GM12873 (cell line): ENCODE measurements at regions not wholly inside any gene's neighbourhood (a gene's known extent, or its start where the extent isn't known, plus 50 kb on each side); places are given as distances from the start of the nearest gene placed in this dataset.

Source experiments
- CTCF ChIP-seq: IDR thresholded peaks from 2 replicates; pipeline ENCODE4 v1.5.1; 2012; ENCODE audit warnings: low read depth, mild to moderate bottlenecking, moderate library complexity, low read length, control low read depth; ENCODE audit not compliant: insufficient read depth; ENCODE audit errors: missing control alignments

DNA sequence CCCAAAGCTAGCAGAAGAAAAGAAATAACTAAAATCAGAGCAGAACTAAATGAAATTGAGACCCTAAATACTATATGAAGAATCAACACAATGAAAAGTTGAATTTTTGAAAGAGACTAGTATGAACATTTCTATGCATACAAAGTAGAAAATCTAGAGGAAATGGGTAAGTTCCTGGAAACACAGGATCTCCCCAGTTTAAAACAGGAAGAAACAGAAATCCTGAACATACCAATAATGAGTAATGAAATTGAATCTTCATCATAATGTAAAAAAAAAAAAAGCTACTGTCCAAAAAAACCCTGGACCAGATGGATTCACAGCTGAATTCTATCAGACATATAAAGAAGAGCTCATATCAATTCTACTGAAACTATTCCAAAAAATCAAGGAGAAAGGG is 233.5 kb downstream of the PLPP3 start:
- TF ChIP-seq CTCF = no peak

- no peak for TF ChIP-seq CTCF
These were observed 238.4 kb downstream of the PLPP3 start for GRCh38 chr1:56340977-56341376.

DNA sequence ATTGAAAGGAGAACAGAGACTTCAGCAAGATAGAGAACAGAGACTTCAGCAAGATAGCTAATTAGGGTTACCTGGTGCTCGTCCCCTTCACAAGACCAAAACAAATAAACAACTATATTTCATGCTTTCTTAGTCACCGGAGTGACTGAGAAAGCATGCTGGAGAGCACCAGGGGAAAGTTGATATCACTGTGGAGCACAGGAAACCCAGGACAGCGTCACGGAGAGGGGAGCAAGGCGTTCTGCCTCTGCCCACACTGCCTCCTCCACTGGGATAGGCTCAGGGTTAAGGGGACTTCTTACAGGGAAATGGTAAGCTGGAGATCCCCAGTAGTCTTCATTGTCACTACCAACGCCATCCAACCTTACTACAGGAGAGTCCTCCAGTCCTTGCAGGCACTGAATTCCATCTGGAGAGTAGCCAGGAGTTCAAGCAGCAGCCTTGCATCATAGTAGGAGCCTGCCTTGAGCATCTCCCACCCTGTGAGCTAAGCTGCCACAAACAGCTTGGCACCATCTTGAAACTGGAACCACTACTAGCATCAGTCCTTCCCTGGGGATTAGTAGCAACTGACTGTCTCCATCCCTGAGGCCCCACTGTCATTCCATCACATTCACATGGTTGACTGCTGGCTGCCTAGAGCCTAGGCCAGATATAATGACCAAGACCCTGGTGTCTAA is 239.4 kb downstream of the PLPP3 start:
- TF ChIP-seq CTCF = no peak

DNA sequence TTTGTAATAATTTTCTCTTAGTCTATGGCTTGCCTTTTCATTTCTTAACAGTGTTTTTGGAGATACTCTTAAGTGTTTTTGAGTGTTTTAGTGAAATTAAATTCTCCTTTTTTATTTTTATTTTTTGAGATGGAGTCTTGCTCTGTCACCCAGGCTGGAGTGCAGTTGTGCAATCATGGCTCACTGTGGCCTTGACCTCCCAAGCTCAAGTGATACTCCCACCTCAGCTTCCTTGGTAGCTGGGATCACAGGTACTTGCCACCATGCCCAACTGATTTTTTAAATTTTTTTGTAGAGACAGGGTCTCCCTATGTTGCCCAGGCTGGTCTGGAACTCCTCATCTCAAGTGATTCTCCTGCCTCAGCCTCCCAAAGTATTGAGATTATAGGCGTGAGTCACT is 240.3 kb downstream of the PLPP3 start:
- TF ChIP-seq CTCF = no peak

DNA sequence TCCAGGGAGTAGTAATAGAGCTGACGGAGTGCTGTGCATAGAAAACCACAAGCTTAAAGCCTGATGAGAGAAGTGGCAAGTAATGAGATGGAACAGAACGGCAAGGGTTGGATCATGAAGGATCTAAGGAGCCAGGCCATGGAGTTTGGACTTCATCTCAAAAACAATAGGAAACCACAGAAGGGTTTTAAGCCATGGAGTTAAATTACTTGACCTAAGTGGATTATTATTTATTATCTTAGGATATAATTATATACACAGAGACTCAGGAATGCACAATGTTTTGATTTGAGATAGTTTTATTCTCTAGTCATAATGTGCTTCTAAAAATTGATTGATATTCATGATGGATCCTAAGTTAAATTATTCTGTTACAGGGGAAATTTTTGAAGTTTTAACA is 242.4 kb downstream of the PLPP3 start:
- TF ChIP-seq CTCF = no peak

- TF ChIP-seq CTCF = no peak
These were observed 244.0 kb downstream of the PLPP3 start for GRCh38 chr1:56335394-56335793.

DNA sequence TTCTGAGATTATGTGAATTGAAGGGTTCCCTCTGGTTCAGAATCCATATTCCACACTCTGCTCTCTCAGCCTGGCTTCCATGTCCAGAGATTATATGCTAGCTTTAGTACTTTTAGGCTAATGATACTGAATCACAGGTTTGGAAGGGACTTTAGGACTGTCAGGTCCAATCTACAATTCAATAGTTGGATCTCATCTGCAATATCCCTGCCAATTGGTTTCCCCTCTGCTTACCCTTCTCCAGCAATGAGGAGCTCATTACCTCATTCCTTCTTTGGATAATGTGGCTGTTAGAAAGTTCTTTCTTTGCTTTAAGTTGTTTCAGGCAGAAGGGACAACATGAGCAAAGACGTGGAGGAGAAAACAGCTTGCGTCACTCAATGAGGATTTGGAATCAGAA is 245.3 kb downstream of the PLPP3 start:
- no peak for TF ChIP-seq CTCF
